GM18951 (cell line): ENCODE measurements at regions not wholly inside any gene's neighbourhood (a gene's known extent, or its start where the extent isn't known, plus 50 kb on each side); places are given as distances from the start of the nearest gene placed in this dataset.
"Not testable (repeated sequence)": the region's sequence is repeated elsewhere in the genome, so short reads cannot be mapped to it uniquely, and the experiment has no call there.

ENCODE experiments used
- POLR2A ChIP-seq: IDR thresholded peaks from 4 replicates; pipeline ENCODE4 v1.6.1; 2011; ENCODE audit warnings: mild to moderate bottlenecking; ENCODE audit not compliant: insufficient read length, insufficient read depth; ENCODE audit errors: extremely low read depth
- in situ Hi-C: fragments of 300-500 bp; cut with MboI; formaldehyde crosslinking; loops from one replicate; pipeline ENCODE4 v1.12.0; 2022; ENCODE audit warnings: low sequenced_read_pairs, mixed read lengths, inconsistent platforms; ENCODE audit not compliant: unreplicated experiment

DNA sequence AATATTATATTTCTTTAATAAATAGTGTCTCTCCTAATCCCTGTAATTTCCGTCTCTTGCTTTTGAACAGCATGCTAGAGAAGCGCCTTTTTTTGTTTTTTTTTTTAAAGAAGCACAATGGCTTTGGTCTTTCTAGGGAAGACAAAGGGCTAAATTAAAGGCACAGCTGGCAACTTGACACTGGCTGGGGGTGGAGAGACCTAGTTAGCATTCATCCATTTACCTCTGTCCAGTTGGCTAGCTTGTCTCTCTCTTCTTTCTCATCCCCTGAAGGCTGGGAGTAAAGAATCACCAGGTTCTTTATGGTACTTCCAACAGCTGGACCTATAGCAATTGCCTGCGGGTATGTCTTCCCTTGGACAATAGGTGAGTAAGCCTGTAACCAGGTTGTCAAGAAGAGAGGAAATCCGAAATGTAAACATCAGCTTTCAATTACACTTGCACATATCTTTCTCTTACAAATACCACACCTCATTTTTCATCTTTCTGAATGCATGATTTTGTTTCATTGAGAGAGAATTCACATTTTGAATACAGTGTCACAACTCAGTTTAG lies 178.4 kb upstream of the GPR101 start:
- in situ Hi-C loops: no loop called here

DNA sequence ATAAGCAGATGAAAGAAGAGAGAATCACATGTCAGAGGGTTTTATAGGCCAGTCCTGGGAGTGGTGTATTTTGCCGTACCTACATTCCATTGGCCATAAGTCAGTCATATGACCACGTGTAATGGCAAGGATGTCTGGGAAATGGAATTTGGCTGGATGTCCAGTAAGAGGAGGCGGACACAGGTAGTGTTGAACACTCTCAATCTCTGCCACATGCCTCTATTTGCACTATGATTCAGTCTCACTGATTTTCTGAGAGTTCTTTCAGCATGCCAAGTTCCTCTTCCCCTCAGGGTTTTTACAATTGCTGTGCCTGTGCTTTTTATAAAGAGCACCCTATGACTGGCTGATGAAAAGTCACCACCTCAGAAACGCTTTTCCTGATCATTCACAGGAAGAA lies 164.2 kb upstream of the GPR101 start:
- in situ Hi-C loops: loop anchor here (25.0 kb wide), 1 partner anchor 236 kb away; no protein-coding TSS in a partner anchor
- TF ChIP-seq POLR2A: no peak

More for the DNA sequence above, 178.4 kb upstream of the GPR101 start:
- no peak for TF ChIP-seq POLR2A

DNA sequence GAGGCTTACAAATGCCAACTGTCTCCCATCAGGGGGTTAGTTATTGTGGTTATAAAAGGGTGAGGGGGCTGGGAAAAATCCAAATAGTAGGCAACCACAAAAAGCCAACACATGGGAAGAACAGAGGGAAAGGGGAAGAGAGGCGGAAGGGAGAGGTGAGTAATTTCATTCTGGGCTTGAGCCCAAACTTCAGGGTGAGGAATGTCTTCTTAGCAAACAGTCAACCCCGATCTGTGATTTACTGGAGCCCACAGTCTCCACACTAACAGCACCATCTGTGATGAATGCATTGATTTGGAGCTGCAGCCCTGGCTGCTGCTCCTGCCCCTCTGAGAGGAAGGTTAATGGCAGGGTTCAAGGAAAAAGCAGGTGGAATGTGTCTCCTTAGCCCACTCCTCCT lies 162.2 kb upstream of the GPR101 start:
- in situ Hi-C loops: loop anchor here (25.0 kb wide), 1 partner anchor 234 kb away; no protein-coding TSS in a partner anchor
- no peak for TF ChIP-seq POLR2A

DNA sequence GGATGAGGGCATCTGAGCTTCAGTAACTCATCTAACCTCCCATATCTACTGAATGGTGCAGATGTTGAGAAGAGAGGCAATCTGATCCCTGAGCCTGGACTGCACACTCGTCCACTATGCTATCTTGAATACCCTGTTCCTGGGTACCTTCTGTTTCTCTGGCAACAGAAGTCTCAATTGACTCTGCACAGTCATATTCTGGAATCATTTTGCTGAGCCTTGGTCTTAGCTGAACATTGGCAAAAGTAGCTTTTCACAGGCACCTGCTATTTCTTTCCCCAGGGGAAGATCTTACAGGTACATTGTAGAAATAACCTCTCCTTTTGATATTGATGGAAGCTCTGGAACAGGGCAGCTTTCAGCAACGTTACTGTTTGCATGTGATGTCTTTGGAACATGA lies 161.5 kb upstream of the GPR101 start:
- TF ChIP-seq POLR2A: no peak
- in situ Hi-C loops: loop anchor here (25.0 kb wide), 1 partner anchor 233 kb away; no protein-coding TSS in a partner anchor

DNA sequence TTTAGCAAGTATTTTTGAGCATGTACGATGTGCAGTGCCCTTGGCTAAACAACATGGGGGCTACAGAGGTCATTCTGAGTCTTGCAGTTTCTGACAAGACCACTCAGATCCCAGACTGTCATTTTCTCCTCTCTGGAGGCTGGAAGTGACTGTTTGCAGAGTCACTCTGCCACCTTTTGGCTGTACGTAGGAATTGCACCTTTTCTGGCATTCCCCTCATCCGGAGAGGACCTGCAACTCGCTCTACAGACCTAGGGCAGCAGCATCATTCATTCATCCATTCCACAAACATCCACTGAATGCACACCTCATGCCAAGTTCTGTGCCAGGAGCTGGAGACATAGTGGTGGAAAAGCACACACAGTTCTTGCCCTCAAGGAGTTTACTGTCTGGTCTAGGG lies 160.4 kb upstream of the GPR101 start:
- TF ChIP-seq POLR2A: no peak
- in situ Hi-C loops: loop anchor here (25.0 kb wide), 1 partner anchor 232 kb away; no protein-coding TSS in a partner anchor

DNA sequence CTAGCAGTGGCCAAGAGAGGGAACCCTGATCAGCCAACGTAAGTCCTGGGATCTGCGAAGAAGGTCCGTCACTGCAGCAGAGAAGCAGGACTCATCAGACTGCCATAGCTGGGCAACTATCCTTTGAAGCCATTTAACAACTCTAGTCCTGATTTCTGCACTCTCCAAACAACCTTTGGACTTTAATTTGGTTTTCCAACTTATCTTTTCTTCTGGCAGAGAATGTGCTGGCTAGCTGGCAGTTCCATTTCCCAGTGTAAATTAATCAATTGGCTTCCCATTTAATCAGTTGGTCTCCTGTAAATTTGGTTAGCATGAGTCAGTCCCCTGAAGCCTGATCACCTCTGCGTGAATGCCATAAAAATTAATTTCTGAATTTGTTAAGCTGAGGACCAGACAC lies 153.7 kb upstream of the GPR101 start:
- in situ Hi-C loops: loop anchor here (25.0 kb wide), 1 partner anchor 225 kb away; no protein-coding TSS in a partner anchor
- no peak for TF ChIP-seq POLR2A

DNA sequence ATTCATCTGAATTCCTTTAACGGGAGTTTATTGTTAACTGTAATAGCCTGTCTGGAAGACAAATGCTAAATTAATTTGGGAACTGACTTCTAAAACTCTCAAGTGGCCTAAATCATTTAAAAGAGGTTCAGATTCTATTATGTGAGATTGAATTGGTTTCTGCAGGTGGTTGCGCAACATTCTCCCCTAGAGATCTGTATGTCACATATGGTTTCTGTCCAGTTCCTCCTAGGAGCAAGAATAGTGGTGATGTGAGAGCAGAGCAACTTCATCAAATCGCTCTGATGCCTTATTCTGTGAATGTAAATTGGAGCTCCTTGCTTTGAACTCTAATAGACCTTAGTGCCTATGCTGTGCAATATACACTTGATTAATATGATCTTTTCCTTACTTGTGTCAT lies 144.6 kb upstream of the GPR101 start:
- in situ Hi-C loops: loop anchor here (25.0 kb wide), 1 partner anchor 216 kb away; no protein-coding TSS in a partner anchor
- no peak for TF ChIP-seq POLR2A

DNA sequence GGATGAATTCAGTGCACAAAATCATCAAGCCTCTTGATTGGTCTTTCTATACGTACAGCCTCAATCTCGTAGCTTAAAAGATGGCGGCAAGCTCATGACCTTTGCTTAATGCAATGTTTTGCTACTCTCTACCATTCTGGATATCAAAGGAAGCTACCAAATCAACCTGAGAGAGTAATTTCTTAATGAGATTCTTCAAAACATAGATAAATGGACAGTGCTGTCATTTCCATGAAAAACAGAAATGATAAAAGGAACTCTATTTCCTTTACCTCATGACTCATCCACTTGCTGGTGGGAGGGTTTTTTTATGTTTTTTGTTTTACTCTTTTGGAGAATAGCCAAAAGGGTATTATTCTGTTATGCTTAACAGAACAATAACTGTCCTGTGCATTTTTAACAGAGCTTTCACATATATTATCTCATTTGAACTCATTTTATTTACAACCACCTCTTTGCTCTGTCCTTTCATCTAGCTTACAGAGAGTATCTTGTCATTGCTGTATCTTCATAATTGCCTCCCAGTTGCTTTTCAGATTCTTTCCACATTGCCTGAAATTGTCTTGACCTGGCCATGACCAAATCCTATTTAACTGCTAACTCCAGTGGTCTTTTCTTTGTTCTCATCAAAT lies 138.6 kb upstream of the GPR101 start:
- in situ Hi-C loops: no loop called here
- no peak for TF ChIP-seq POLR2A

DNA sequence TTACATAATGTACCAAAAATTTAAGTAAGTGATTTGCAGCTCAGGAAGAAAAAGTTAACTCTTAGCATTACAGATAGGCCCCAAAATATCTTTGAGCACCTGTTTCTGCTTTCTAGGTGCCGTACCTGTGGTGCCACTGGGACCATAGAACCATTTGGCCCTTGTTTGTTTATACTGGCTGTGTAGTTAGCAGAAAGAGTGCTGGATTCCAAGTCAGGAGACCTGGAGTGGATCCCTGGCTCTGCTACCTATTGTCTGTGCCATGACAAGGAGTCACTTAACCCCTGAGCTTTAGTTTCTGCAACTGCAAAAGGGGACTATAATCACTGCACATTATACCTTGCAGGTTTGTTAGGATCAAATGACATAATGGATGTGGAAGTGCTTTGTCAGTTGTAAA lies 137.8 kb upstream of the GPR101 start:
- in situ Hi-C loops: no loop called here
- no peak for TF ChIP-seq POLR2A

DNA sequence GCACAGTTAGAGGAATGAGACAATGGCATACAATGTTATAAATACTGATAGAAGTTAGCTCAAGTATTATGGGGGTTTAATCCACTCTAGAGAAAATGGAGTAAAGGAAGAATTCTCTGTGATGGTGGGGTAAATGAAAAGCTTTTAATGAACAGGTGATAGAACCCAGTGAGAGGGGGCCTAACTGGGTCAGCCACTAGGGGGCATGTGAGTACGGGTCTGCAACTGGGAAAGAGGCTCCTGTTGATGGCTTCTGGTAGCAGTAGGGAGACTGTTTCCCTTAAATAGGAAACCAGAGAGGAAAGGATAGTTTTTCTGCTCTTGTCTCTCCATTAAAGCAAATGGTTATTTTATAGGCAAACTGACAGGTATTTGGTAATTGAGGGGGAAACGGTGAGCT lies 132.8 kb upstream of the GPR101 start:
- TF ChIP-seq POLR2A: no peak
- in situ Hi-C loops: no loop called here

DNA sequence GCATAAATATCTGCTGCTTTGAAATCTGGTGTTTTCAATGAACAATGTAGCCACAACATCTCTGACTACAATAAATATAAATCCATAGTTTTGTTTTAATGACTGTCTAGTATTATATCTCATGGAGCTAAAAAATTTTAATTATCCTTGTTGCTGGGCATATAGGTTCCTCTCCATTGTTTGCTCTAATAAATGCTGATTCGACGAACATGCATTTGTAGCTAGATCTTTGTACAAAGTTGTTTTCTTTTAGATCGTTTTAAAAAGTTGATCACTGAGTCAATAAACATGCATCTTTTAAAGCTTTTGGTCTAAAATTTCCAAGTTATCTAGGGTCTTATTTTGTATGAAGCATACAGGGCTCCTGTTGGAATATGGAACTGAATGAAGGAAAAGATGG lies 130.5 kb upstream of the GPR101 start:
- no peak for TF ChIP-seq POLR2A
- in situ Hi-C loops: no loop called here

DNA sequence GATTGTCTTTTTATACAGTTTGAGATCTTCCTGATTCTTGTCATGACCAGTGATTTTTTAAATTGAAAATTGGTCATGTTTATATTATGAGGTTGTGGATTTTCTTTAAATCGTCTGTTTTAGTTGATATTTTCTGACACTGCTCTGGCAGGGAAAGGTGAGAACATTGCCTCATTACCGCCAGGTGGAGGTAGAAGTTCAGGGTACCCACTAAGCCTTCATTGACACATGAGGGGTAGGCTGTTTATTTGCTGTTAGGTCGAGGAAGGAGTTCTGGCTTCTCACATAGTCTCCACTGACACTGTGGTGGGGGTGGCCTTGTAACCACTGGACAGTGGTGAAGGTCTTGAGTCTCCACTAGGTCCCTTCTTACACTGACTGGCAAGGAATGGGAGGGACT lies 117.6 kb upstream of the GPR101 start:
- TF ChIP-seq POLR2A: no peak
- in situ Hi-C loops: no loop called here

DNA sequence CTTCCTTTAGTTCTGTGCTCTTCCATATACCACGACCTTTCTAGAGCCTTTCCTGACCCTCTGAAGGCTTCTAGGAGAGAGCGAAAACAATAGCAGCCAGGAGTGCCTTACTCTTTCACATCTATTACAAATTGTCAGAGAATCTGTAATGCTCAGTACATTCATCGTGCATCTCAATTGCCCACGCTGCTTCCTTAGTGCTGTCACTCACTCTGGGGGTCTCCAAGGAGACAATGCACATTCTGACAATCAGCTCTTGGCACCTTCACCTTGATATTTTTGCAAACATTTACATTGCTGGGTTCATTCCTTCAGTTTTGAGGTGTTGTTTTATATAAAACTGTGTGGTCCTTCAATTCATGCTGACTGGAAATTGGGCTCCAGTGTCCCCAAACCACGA lies 110.1 kb upstream of the GPR101 start:
- no peak for TF ChIP-seq POLR2A
- in situ Hi-C loops: no loop called here

DNA sequence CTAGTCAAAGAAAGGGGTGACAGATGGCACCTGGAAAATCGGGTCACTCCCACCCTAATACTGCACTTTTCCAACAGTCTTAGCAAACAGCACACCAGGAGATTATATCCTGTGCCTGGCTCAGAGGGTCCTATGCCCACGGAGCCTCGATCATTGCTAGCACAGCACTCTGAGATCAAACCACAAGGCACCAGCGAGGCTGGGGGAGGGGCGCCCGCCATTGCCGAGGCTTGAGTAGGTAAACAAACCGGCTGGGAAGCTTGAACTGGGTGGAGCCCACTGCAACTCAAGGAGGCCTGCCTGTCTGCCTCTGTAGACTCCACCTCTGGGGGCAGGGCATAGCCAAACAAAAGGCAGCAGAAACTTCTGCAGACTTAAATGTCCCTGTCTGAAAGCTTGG lies 88.9 kb upstream of the GPR101 start:
- in situ Hi-C loops: not testable (repeated sequence)
